ENCODE measurements at regions not wholly inside any gene's neighbourhood (a gene's known extent, or its start where the extent isn't known, plus 50 kb on each side); places are given as distances from the start of the nearest gene placed in this dataset.

DNA sequence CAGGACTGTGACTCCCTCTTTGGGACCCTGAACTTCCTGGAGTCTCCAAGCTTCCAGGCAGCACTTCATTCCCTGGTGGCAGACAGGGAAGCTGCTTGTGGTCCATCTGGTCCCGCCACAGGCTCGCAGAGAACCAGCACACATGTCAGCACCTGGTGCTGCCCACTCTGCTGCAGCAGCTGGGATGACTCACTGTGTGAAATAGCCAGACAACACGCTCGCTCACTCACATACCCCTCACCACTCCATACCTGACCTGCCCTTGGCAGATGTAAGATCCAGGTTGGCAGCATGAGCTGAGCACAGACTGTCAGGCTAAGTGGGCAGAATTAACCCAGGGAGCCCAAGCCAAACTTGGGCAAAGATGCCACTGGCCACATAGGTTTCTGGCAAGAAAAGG is 613.5 kb downstream of the PCDH18 start:
- no TSS peak for BruUV-seq (replicated peaks)
- no peak overlapping the region for H3K27ac ChIP-seq (ENCODE audit: low read length)
- no peaks in the 10 kb centered on the region for H3K9me2 ChIP-seq (replicated peaks; ENCODE audit: low read length)
- no peaks in the 10 kb centered on the region for H3K4me1 ChIP-seq (ENCODE audit: insufficient read depth, low read length)
- H2AFZ ChIP-seq (ENCODE audit: low read length): no peak overlapping the region
- H4K20me1 ChIP-seq (ENCODE audit: low read length): no peaks in the 10 kb centered on the region
- DNase-seq: peak; percentile 11
- H3F3A ChIP-seq (ENCODE audit: low read length, unreplicated experiment): no peaks in the 10 kb centered on the region
- ChIA-PET CTCF (no interaction called here), POLR2A (ENCODE audit: unreplicated experiment) (no interaction called here)
- H3K27me3 ChIP-seq (ENCODE audit: low read length): no peaks in the 10 kb centered on the region
- intact Hi-C loops (cut with micrococcal nuclease): no loop called here
- H3K79me2 ChIP-seq (ENCODE audit: low read length): no peaks in the 10 kb centered on the region
- no peak overlapping the region for H3K4me2 ChIP-seq (ENCODE audit: low read length)
- no peaks in the 10 kb centered on the region for H3K9me3 ChIP-seq (ENCODE audit: low read length)
- TF ChIP-seq, protein P1, sequence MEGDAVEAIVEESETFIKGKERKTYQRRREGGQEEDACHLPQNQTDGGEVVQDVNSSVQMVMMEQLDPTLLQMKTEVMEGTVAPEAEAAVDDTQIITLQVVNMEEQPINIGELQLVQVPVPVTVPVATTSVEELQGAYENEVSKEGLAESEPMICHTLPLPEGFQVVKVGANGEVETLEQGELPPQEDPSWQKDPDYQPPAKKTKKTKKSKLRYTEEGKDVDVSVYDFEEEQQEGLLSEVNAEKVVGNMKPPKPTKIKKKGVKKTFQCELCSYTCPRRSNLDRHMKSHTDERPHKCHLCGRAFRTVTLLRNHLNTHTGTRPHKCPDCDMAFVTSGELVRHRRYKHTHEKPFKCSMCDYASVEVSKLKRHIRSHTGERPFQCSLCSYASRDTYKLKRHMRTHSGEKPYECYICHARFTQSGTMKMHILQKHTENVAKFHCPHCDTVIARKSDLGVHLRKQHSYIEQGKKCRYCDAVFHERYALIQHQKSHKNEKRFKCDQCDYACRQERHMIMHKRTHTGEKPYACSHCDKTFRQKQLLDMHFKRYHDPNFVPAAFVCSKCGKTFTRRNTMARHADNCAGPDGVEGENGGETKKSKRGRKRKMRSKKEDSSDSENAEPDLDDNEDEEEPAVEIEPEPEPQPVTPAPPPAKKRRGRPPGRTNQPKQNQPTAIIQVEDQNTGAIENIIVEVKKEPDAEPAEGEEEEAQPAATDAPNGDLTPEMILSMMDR (conservative IDR thresholded peaks at IDR 0.05; ENCODE audit: low read depth, low read length): no peak
- TF ChIP-seq EZH2phosphoT487 (IDR thresholded peaks at IDR 0.05; ENCODE audit: borderline replicate concordance, low read length) (no peak), EZH2 (IDR thresholded peaks at IDR 0.05; ENCODE audit: low read length, unreplicated experiment) (no peak)
- H3K36me3 ChIP-seq (ENCODE audit: low read depth, low read length): no peaks in the 10 kb centered on the region
- H3K9ac ChIP-seq (ENCODE audit: low read length): no peak overlapping the region
- no peak overlapping the region for H3K4me3 ChIP-seq (ENCODE audit: low read length)
- no peak for ATAC-seq

DNA sequence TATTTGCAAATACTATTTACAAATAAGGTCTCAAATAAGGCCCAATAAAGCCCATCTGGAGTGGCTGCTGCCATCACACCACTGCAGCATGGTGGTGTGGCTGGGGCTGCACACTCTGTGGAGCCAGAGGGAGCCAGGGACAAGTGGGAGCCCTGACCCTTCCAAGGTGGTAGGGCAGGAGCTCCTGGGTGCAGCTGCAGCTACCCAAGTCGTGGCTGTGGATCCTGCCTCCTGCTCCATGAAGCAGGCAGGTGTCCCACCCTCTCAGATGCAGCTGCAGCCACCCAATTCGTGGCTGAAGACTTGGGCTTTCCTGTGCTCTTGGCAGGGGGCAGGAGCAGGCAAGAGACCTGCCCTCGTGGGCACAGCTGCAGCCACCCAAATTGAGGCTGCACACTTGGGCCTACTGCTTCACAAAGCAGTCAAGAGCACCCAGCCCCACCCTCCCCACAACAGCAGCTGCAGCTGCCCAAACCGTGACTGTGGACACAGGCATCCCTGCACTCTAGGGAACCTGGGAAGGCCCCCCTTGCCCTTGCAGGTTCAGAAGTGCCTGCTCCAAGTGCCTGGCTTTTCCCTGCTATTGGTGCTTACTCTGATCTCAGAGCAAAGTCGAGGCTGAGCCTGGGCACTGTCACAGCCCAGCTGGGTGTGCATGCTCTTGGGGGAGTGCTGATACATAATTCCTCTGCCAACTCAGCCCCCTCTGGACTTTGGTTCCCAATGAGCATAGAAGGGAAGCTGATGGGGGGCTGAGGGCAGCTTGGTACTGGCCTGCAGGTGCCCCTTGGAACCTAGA is 614.8 kb downstream of the PCDH18 start:
- H3K9ac ChIP-seq (ENCODE audit: low read length): no peak overlapping the region
- H3K79me2 ChIP-seq (ENCODE audit: low read length): no peaks in the 10 kb centered on the region
- CTCF ChIA-PET: no interaction called here
- H2AFZ ChIP-seq (ENCODE audit: low read length): no peak overlapping the region
- H3K9me3 ChIP-seq (ENCODE audit: low read length): no peaks in the 10 kb centered on the region
- H4K20me1 ChIP-seq (ENCODE audit: low read length): no peaks in the 10 kb centered on the region
- intact Hi-C loops (cut with micrococcal nuclease): no loop called here
- TF ChIP-seq, protein P1 (conservative IDR thresholded peaks at IDR 0.05; ENCODE audit: low read depth, low read length): no peak
- TF ChIP-seq EZH2phosphoT487 (IDR thresholded peaks at IDR 0.05; ENCODE audit: borderline replicate concordance, low read length): no peak
- TF ChIP-seq EZH2 (IDR thresholded peaks at IDR 0.05; ENCODE audit: low read length, unreplicated experiment): no peak
- H3K4me3 ChIP-seq (ENCODE audit: low read length): no peak overlapping the region
- no peaks in the 10 kb centered on the region for H3F3A ChIP-seq (ENCODE audit: low read length, unreplicated experiment)
- H3K36me3 ChIP-seq (ENCODE audit: low read depth, low read length): no peaks in the 10 kb centered on the region
- no peak for DNase-seq
- POLR2A ChIA-PET (ENCODE audit: unreplicated experiment): no interaction called here
- H3K4me2 ChIP-seq (ENCODE audit: low read length): no peak overlapping the region
- ATAC-seq: no peak
- no peaks in the 10 kb centered on the region for H3K27me3 ChIP-seq (ENCODE audit: low read length)
- H3K27ac ChIP-seq (ENCODE audit: low read length): no peak overlapping the region
- no peaks in the 10 kb centered on the region for H3K4me1 ChIP-seq (ENCODE audit: insufficient read depth, low read length)
- no peaks in the 10 kb centered on the region for H3K9me2 ChIP-seq (replicated peaks; ENCODE audit: low read length)
- BruUV-seq (replicated peaks): no TSS peak

DNA sequence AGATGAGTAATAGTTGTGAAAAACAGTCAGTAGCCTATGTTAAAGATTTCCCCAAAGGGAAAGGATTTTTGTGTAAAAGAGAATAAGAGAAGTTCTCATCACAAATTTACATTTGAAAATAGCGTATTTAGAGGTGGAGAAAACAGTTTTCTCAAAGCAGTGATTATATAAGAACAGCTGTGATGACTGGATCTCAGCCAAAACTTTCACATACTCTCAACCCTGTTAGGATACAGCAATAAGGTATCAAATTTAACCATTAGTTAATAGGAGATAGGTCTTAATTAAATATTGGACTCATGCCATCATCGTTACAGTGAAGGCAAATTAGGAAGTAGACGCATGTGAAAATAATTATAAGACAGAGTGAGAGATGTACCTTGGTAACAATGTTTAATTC is 622.7 kb downstream of the PCDH18 start:
- CTCF ChIA-PET: no interaction called here
- Histone ChIP-seq H3K9ac (ENCODE audit: low read length) (no peak overlapping the region), H3K9me3 (ENCODE audit: low read length) (no peaks in the 10 kb centered on the region), H3K79me2 (ENCODE audit: low read length) (no peaks in the 10 kb centered on the region), H2AFZ (ENCODE audit: low read length) (no peak overlapping the region), H3K27me3 (ENCODE audit: low read length) (no peaks in the 10 kb centered on the region), H3K4me1 (ENCODE audit: insufficient read depth, low read length) (no peaks in the 10 kb centered on the region), H4K20me1 (ENCODE audit: low read length) (no peaks in the 10 kb centered on the region), H3K4me2 (ENCODE audit: low read length) (no peak overlapping the region), H3F3A (ENCODE audit: low read length, unreplicated experiment) (no peaks in the 10 kb centered on the region), H3K36me3 (ENCODE audit: low read depth, low read length) (no peaks in the 10 kb centered on the region), H3K27ac (ENCODE audit: low read length) (no peak overlapping the region), H3K9me2 (replicated peaks; ENCODE audit: low read length) (no peaks in the 10 kb centered on the region), H3K4me3 (ENCODE audit: low read length) (no peak overlapping the region)
- ATAC-seq: no peak
- POLR2A ChIA-PET (ENCODE audit: unreplicated experiment): no interaction called here
- no peak for DNase-seq
- no TSS peak for BruUV-seq (replicated peaks)
- intact Hi-C loops (cut with micrococcal nuclease): no loop called here
- TF ChIP-seq, protein P1 (conservative IDR thresholded peaks at IDR 0.05; ENCODE audit: low read depth, low read length): no peak
- no peak for TF ChIP-seq EZH2 (IDR thresholded peaks at IDR 0.05; ENCODE audit: low read length, unreplicated experiment)
- no peak for TF ChIP-seq EZH2phosphoT487 (IDR thresholded peaks at IDR 0.05; ENCODE audit: borderline replicate concordance, low read length)
